Ovary (tissue), 7 donors: ENCODE measurements at regions not wholly inside any gene's neighbourhood (a gene's known extent, or its start where the extent isn't known, plus 50 kb on each side); places are given as distances from the start of the nearest gene placed in this dataset.

Experiments
- DNase-seq, 5 donors: peaks; one replicate each; pipeline ENCODE4 v3.0.0-alpha.2; 2019 to 2020
- H3K27ac ChIP-seq, 2 donors: fragments of 200-600 bp; one replicate each; pipeline versions ENCODE4 v1.5.1 to v1.8.0; 2019 to 2022
- H3K27me3 ChIP-seq: fragments of 200-600 bp; one replicate; pipeline ENCODE4 v1.8.0; 2022
- H3K36me3 ChIP-seq: fragments of 200-600 bp; sonication (generic); one replicate; pipeline ENCODE4 v1.5.1; 2019
- H3K4me1 ChIP-seq: one replicate; pipeline ENCODE4 v1.8.1; 2013; ENCODE audit warnings: mild to moderate bottlenecking, moderate library complexity; ENCODE audit not compliant: insufficient read depth
- H3K4me3 ChIP-seq: fragments of 200-600 bp; sonication (generic); one replicate; pipeline ENCODE4 v1.5.1; 2017
- H3K9me3 ChIP-seq, 2 donors: fragments of 200-600 bp in 1 of 2; sonication (generic) in 1 of 2; one replicate each; pipeline versions ENCODE4 v1.5.1 to v1.8.1; 2013 to 2019; ENCODE audit warnings: mild to moderate bottlenecking in 1 of 2, moderate library complexity in 1 of 2
- EP300 ChIP-seq: sonication (generic); formaldehyde crosslinking; IDR thresholded peaks from one replicate; pipeline ENCODE4 v1.6.1; 2017; ENCODE audit warnings: antibody characterized with exemption
- POLR2A ChIP-seq: fragments of 450-650 bp; IDR thresholded peaks from one replicate; pipeline ENCODE4 v1.6.1; 2017; ENCODE audit warnings: antibody characterized with exemption, mild to moderate bottlenecking, moderate library complexity
- WGBS, 3 donors: extraction: QIAGEN DNeasy Blood & Tissue Kit in 1 of 3; methylation state at CpG; one replicate each; pipeline versions ENCODE4 v1.1.5 to v1.1.7; 2013 to 2017; 5-methylcytosine and 5-hydroxymethylcytosine counted together
- intact Hi-C, 4 donors: fragments of 100-400 bp; cut with DNase I; formaldehyde crosslinking; loops; one replicate each; pipeline versions ENCODE4 v1.11.0 to v1.15.1; 2022 to 2023
- TF ChIP-seq, protein P1 (sequence below), 3 donors: fragments of 450-650 bp in 2 of 3; fragments of 200-600 bp in 1 of 3; IDR thresholded peaks; one replicate each; pipeline versions ENCODE4 v1.5.1 to v1.8.0; 2016 to 2022; ENCODE audit warnings: antibody characterized with exemption in 3 of 3, mild to moderate bottlenecking in 1 of 3
- donor health status: DM: no; HTN: no; CAD: no; lungs with moderate emphysema.
- donor health status: DM: no; HTN: no; CAD: no.
- donor health status: Bipolar disorder and iron deficiency.
- donor health status: DM: no; HTN: no; CAD: no.
- donor health status: DM: yes; HTN: yes; CAD: no.

DNA sequence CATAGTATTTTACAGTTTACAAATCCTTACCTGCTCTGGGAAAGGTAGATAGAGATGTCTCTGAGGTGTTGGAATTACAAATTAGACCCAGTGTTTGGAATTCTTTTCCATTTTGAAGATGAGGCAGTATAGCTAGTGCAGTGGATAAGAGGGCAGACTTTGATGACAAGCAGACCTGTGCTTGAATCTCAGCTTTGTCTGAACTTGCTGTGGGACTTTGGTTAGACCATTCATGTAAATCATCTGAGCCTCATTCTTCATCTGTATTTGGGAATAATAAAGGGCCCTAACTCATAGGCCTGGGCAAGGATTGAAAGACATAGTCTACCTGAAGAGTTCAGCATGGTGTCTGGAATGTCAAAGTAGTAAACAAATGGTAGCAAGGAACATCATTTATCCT, 77.2 kb upstream of the BOD1L1 start:
- TF ChIP-seq EP300, result no peak
- TF ChIP-seq POLR2A, result no peak
- TF ChIP-seq, protein P1, sequence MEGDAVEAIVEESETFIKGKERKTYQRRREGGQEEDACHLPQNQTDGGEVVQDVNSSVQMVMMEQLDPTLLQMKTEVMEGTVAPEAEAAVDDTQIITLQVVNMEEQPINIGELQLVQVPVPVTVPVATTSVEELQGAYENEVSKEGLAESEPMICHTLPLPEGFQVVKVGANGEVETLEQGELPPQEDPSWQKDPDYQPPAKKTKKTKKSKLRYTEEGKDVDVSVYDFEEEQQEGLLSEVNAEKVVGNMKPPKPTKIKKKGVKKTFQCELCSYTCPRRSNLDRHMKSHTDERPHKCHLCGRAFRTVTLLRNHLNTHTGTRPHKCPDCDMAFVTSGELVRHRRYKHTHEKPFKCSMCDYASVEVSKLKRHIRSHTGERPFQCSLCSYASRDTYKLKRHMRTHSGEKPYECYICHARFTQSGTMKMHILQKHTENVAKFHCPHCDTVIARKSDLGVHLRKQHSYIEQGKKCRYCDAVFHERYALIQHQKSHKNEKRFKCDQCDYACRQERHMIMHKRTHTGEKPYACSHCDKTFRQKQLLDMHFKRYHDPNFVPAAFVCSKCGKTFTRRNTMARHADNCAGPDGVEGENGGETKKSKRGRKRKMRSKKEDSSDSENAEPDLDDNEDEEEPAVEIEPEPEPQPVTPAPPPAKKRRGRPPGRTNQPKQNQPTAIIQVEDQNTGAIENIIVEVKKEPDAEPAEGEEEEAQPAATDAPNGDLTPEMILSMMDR (IDR thresholded peaks at IDR 0.05), result no peak
- intact Hi-C loops, result no loop called here
- Histone ChIP-seq H3K4me1 (no peaks in the 10 kb centered on the region), H3K27me3 (no peaks in the 10 kb centered on the region), H3K36me3 (no peaks in the 10 kb centered on the region), H3K4me3 (no peak overlapping the region), H3K27ac (no peak overlapping the region), H3K9me3 (no peaks in the 10 kb centered on the region)
- DNase-seq, result no peak

DNA sequence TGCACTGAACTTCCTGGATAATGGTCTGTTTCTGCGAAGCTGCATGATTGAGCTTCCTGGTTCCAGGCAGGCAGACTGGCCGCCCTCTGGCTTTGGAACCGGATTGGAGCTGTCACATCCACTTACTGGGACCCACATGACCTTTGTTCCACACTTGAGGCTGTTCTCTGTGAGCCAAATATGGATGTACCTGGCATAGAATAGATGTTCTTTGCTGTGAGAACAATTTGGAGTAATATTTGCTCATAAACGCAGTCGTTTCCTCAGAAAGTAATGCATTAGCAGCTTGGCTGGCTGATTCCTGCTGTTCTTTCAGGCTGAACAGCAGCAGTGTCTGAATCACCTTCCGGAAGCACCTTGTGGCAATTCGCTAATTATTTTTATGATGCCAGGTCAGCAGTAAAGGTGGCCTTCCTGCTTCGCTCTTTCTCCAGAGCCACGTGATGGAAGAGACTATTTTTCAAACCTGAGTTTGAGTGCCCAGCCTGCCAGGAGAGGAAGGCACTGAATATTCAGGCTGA, 78.1 kb upstream of the BOD1L1 start:
- WGBS, 3 donors, result 69 to 70% (median 70%) methylated on average over 9 of the region's 9 CpGs
- H3K4me1 ChIP-seq, result no peaks in the 10 kb centered on the region
- no peak overlapping the region for H3K4me3 ChIP-seq
- intact Hi-C loops, result no loop called here
- H3K9me3 ChIP-seq, result no peaks in the 10 kb centered on the region
- DNase-seq, result peak in 1 of 5 donors; percentile 18
- H3K36me3 ChIP-seq, result no peaks in the 10 kb centered on the region
- H3K27ac ChIP-seq, result no peak overlapping the region
- H3K27me3 ChIP-seq, result no peaks in the 10 kb centered on the region
- TF ChIP-seq POLR2A, result no peak
- TF ChIP-seq, protein P1 (IDR thresholded peaks at IDR 0.05), result no peak
- TF ChIP-seq EP300, result no peak

DNA sequence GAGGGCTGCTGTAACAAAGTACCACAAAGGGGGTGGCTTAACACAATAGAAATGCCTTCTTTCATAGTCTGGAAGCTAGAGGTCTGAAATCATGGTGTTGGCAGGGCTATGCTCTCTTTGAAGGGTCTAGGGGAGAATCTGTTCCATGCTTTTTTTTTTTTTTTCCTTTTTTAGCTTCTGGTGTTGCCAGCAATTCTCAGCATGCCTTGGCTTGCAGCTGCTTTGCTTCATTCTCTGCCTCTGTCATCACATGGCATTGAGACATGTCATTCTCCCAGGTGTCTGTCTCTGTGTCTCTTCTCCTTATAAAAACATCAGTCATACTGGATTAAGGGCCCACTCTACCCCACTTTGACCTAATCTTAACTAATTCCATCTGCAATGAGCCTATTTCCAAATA, 78.6 kb upstream of the BOD1L1 start:
- H3K27ac ChIP-seq, result no peak overlapping the region
- intact Hi-C loops, result no loop called here
- TF ChIP-seq, protein P1 (IDR thresholded peaks at IDR 0.05), result no peak
- TF ChIP-seq POLR2A, result no peak
- TF ChIP-seq EP300, result no peak

DNA sequence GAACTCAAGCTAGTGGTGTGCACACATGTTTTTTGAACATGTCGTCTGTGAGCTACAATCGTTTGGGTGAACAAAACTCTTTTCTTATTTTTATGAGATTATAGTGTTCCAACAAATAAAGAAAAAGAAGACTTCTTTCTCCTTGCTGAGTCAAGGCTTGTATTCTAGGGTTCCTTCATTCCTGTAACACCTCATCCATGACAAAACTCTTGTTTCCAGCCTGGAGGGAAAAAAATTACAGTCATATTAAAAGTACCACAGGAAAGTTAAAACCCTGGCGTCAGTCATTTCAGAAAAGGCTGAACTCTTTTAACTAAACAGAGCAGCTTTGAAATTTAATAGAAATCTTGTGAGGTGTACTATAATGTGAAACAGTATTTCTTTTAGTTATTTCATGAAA, 79.2 kb upstream of the BOD1L1 start:
- WGBS, 3 donors, result 64 to 71% (median 68%) methylated on average over 3 of the region's 3 CpGs
- intact Hi-C loops, result no loop called here
- Histone ChIP-seq H3K9me3 (no peaks in the 10 kb centered on the region), H3K4me1 (no peaks in the 10 kb centered on the region), H3K27me3 (no peaks in the 10 kb centered on the region), H3K4me3 (no peak overlapping the region), H3K36me3 (no peaks in the 10 kb centered on the region), H3K27ac (no peak overlapping the region)
- TF ChIP-seq POLR2A (no peak), EP300 (no peak)
- TF ChIP-seq, protein P1 (IDR thresholded peaks at IDR 0.05), result no peak
- no peak for DNase-seq

More for the DNA sequence above, 78.6 kb upstream of the BOD1L1 start:
- Histone ChIP-seq H3K27me3 (no peaks in the 10 kb centered on the region), H3K9me3 (no peaks in the 10 kb centered on the region), H3K36me3 (no peaks in the 10 kb centered on the region), H3K4me3 (no peak overlapping the region), H3K4me1 (no peaks in the 10 kb centered on the region)
- DNase-seq, result no peak
